Prostate gland (tissue), 2 donors: ENCODE measurements at regions not wholly inside any gene's neighbourhood (a gene's known extent, or its start where the extent isn't known, plus 50 kb on each side); places are given as distances from the start of the nearest gene placed in this dataset.

Experiments
- POLR2A ChIP-seq: fragments of 450-650 bp; IDR thresholded peaks from one replicate; pipeline ENCODE4 v1.6.1; 2016; ENCODE audit warnings: antibody characterized with exemption, mild to moderate bottlenecking
- POLR2AphosphoS5 ChIP-seq: sonication (generic); formaldehyde crosslinking; IDR thresholded peaks from one replicate; pipeline ENCODE4 v1.6.1; 2017; ENCODE audit warnings: antibody characterized with exemption
- TF ChIP-seq, protein P1 (sequence below), 4 experiments: fragments of 200-600 bp in 2 of 4; fragments of 450-650 bp in 2 of 4; sonication (generic) in 2 of 4; IDR thresholded peaks; 1 replicate in 3 of 4; 2 replicates in 1 of 4; pipeline ENCODE4 v1.5.1; 2016 to 2019; ENCODE audit warnings: antibody characterized with exemption in 4 of 4, mild to moderate bottlenecking in 2 of 4, moderate library complexity in 2 of 4

DNA sequence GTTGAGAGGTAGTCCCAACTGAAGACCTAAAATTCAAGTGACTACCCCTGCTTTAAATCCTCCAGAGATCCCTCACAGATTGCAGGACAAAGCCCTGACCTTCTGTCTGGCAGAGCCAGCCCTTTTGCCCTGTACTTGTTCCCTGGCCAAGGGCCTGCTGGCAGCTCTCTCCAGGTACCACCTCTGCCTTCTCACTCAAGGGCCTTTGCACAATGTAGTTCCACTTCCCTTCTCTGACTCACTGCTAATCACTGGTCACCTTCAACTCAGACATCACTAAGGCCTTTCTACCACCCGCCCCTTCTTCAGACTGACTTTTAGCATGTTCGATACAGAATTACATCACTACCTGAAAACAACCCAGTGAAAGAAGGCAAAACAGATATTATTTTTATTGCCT is 411.0 kb downstream of the TMEM182 start:
- TF ChIP-seq POLR2AphosphoS5, result no peak
- TF ChIP-seq, protein P1, sequence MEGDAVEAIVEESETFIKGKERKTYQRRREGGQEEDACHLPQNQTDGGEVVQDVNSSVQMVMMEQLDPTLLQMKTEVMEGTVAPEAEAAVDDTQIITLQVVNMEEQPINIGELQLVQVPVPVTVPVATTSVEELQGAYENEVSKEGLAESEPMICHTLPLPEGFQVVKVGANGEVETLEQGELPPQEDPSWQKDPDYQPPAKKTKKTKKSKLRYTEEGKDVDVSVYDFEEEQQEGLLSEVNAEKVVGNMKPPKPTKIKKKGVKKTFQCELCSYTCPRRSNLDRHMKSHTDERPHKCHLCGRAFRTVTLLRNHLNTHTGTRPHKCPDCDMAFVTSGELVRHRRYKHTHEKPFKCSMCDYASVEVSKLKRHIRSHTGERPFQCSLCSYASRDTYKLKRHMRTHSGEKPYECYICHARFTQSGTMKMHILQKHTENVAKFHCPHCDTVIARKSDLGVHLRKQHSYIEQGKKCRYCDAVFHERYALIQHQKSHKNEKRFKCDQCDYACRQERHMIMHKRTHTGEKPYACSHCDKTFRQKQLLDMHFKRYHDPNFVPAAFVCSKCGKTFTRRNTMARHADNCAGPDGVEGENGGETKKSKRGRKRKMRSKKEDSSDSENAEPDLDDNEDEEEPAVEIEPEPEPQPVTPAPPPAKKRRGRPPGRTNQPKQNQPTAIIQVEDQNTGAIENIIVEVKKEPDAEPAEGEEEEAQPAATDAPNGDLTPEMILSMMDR (IDR thresholded peaks at IDR 0.05), result no peak
- TF ChIP-seq POLR2A, result no peak
